Panc1 (cell line): ENCODE measurements at regions not wholly inside any gene's neighbourhood (a gene's known extent, or its start where the extent isn't known, plus 50 kb on each side); places are given as distances from the start of the nearest gene placed in this dataset.

ENCODE experiments used
- ATAC-seq: fragments of 200-7000 bp; cut with Tn5 transposase; 2 replicates; pipeline ENCODE4 v1.9.1; 2020; ENCODE audit warnings: mild to moderate bottlenecking, moderate library complexity
- BruUV-seq: library from RNA; stranded (reverse); fragments of 400-500 nt; replicated peaks from 2 replicates; lab custom pipeline; 2021; lab: Mats Ljungman, UMichigan
- CTCF ChIA-PET: fragments of 300-600 bp; sonication (Branson Sonifier 250); formaldehyde crosslinking; loops from one replicate; lab custom pipeline; 2022; ENCODE audit warnings: antibody characterized with exemption; lab: Charles Lee
- POLR2A ChIA-PET: fragments of 300-600 bp; sonication (Branson Sonifier 250); formaldehyde crosslinking; loops from one replicate; lab custom pipeline; 2022; ENCODE audit warnings: antibody characterized with exemption; lab: Charles Lee
- DNase-seq: peaks from one replicate; pipeline ENCODE4 v3.0.0-alpha.2; 2010; ENCODE audit warnings: low read depth, low spot score
- H3K27ac ChIP-seq: 2 replicates; pipeline ENCODE4 v1.5.1; 2011; ENCODE audit warnings: mild to moderate bottlenecking, low read length, inconsistent platforms
- H3K27me3 ChIP-seq: fragments of 200-500 bp; sonication (Bioruptor generic); 2 replicates; pipeline ENCODE4 v1.6.0; 2014; ENCODE audit warnings: low read length, inconsistent platforms; ENCODE audit not compliant: control insufficient read depth, insufficient read depth
- H3K36me3 ChIP-seq: fragments of 200-500 bp; sonication (Bioruptor generic); 2 replicates; pipeline ENCODE4 v1.5.1; 2014; ENCODE audit warnings: inconsistent platforms, mild to moderate bottlenecking, low read length, moderate library complexity; ENCODE audit not compliant: control insufficient read depth, insufficient read depth
- H3K4me1 ChIP-seq: 2 replicates; pipeline ENCODE4 v1.5.1; 2011; ENCODE audit warnings: inconsistent platforms, mild to moderate bottlenecking, low read length, moderate library complexity; ENCODE audit not compliant: control insufficient read depth, insufficient read depth
- H3K4me3 ChIP-seq, 2 experiments: 2 replicates each; pipeline ENCODE4 v1.5.1; 2011 to 2012; ENCODE audit warnings: low read depth in 2 of 2, low read length in 2 of 2, mild to moderate bottlenecking in 2 of 2, inconsistent platforms in 1 of 2, moderate library complexity in 1 of 2
- H3K9me3 ChIP-seq: fragments of 200-500 bp; sonication (Bioruptor generic); 2 replicates; pipeline ENCODE4 v1.5.1; 2014; ENCODE audit warnings: low read depth, mild to moderate bottlenecking, inconsistent platforms, low read length, moderate library complexity; ENCODE audit not compliant: control insufficient read depth, insufficient read depth
- POLR2AphosphoS5 ChIP-seq: IDR thresholded peaks from 2 replicates; pipeline ENCODE4 v1.6.1; 2012; ENCODE audit warnings: mild to moderate bottlenecking, low read depth, low read length, moderate library complexity
- SIN3A ChIP-seq: IDR thresholded peaks from 2 replicates; pipeline ENCODE4 v1.6.1; 2012; ENCODE audit warnings: low read depth, mild to moderate bottlenecking, low read length, moderate library complexity, borderline replicate concordance; ENCODE audit not compliant: insufficient read depth
- TCF7L2 ChIP-seq: IDR thresholded peaks from 2 replicates; pipeline ENCODE4 v1.6.1; 2011; ENCODE audit warnings: mild to moderate bottlenecking, low read depth, low read length, inconsistent platforms
- in situ Hi-C: cut with HindIII; loops from 2 replicates; pipeline ENCODE4 v1.10.0; 2016; ENCODE audit warnings: low sequenced_read_pairs, low pct_unique_long_range_greater_than_20kb
- intact Hi-C: fragments of 100-400 bp; cut with micrococcal nuclease; formaldehyde crosslinking; loops from one replicate; pipeline ENCODE4 v1.10.0; 2022; ENCODE audit not compliant: unreplicated experiment
- TF ChIP-seq, protein P1 (sequence below), 2 experiments: IDR thresholded peaks; 2 replicates each; pipeline ENCODE4 v1.6.1; 2011 to 2012; ENCODE audit warnings: low read depth in 2 of 2, control low read depth in 1 of 2, low read length in 1 of 2, mild to moderate bottlenecking in 1 of 2, moderate library complexity in 1 of 2; ENCODE audit not compliant: insufficient read depth in 1 of 2
- TF ChIP-seq, protein P2 (sequence below): fragments of 450-650 bp; IDR thresholded peaks from 2 replicates; pipeline ENCODE4 v1.5.1; 2017; ENCODE audit warnings: mild to moderate bottlenecking

GRCh38 chr10:3640816-3641215, 144.2 kb downstream of the KLF6 start:
- ChIA-PET POLR2A (no interaction called here), CTCF (no interaction called here)
- no peaks in the 10 kb centered on the region for H3K4me1 ChIP-seq
- intact Hi-C loops (no loop called here), in situ Hi-C loops (no loop called here)
- no peaks in the 10 kb centered on the region for H3K27me3 ChIP-seq
- BruUV-seq = no TSS peak
- no peaks in the 10 kb centered on the region for H3K36me3 ChIP-seq
- DNase-seq (no peak), ATAC-seq (no peak)
- TF ChIP-seq, protein P1, sequence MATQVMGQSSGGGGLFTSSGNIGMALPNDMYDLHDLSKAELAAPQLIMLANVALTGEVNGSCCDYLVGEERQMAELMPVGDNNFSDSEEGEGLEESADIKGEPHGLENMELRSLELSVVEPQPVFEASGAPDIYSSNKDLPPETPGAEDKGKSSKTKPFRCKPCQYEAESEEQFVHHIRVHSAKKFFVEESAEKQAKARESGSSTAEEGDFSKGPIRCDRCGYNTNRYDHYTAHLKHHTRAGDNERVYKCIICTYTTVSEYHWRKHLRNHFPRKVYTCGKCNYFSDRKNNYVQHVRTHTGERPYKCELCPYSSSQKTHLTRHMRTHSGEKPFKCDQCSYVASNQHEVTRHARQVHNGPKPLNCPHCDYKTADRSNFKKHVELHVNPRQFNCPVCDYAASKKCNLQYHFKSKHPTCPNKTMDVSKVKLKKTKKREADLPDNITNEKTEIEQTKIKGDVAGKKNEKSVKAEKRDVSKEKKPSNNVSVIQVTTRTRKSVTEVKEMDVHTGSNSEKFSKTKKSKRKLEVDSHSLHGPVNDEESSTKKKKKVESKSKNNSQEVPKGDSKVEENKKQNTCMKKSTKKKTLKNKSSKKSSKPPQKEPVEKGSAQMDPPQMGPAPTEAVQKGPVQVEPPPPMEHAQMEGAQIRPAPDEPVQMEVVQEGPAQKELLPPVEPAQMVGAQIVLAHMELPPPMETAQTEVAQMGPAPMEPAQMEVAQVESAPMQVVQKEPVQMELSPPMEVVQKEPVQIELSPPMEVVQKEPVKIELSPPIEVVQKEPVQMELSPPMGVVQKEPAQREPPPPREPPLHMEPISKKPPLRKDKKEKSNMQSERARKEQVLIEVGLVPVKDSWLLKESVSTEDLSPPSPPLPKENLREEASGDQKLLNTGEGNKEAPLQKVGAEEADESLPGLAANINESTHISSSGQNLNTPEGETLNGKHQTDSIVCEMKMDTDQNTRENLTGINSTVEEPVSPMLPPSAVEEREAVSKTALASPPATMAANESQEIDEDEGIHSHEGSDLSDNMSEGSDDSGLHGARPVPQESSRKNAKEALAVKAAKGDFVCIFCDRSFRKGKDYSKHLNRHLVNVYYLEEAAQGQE (IDR thresholded peaks at IDR 0.05; ENCODE audit: insufficient read depth in 1 of 2, low read depth in 2 of 2, low read length in 1 of 2) = no peak
- TF ChIP-seq, protein P2, sequence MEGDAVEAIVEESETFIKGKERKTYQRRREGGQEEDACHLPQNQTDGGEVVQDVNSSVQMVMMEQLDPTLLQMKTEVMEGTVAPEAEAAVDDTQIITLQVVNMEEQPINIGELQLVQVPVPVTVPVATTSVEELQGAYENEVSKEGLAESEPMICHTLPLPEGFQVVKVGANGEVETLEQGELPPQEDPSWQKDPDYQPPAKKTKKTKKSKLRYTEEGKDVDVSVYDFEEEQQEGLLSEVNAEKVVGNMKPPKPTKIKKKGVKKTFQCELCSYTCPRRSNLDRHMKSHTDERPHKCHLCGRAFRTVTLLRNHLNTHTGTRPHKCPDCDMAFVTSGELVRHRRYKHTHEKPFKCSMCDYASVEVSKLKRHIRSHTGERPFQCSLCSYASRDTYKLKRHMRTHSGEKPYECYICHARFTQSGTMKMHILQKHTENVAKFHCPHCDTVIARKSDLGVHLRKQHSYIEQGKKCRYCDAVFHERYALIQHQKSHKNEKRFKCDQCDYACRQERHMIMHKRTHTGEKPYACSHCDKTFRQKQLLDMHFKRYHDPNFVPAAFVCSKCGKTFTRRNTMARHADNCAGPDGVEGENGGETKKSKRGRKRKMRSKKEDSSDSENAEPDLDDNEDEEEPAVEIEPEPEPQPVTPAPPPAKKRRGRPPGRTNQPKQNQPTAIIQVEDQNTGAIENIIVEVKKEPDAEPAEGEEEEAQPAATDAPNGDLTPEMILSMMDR = no peak
- TF ChIP-seq TCF7L2 (no peak), SIN3A (no peak), POLR2AphosphoS5 (no peak)
- no peaks in the 10 kb centered on the region for H3K9me3 ChIP-seq
- H3K27ac ChIP-seq = no peak overlapping the region
- H3K4me3 ChIP-seq = no peak overlapping the region

DNA sequence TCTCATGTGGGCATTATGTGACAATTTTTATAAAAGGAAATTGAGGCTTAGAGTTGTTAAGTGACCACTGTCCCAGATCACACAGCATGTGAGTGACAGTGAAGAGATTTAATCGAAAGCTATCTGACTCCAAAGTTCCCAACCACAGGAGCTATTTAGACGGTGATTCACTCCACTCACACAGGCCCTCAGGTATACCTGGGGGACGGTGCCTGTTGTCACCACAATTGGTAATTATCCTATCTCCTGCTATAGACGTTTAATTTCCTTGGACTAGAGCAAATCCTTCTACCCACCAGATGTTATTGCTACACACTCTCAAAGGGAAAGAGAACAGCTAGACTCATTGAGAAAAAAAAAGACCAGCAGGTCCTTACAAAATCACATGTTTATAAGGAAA, 145.5 kb downstream of the KLF6 start:
- Histone ChIP-seq H3K4me1 (no peaks in the 10 kb centered on the region), H3K36me3 (no peaks in the 10 kb centered on the region), H3K27ac (no peak overlapping the region), H3K9me3 (no peaks in the 10 kb centered on the region), H3K27me3 (no peaks in the 10 kb centered on the region), H3K4me3 (no peak overlapping the region)
- TF ChIP-seq POLR2AphosphoS5 = no peak
- no peak for TF ChIP-seq TCF7L2
- TF ChIP-seq, protein P2 = no peak
- TF ChIP-seq, protein P1 (IDR thresholded peaks at IDR 0.05; ENCODE audit: insufficient read depth in 1 of 2, low read depth in 2 of 2, low read length in 1 of 2) = no peak
- TF ChIP-seq SIN3A = no peak
- no TSS peak for BruUV-seq
- ChIA-PET CTCF (no interaction called here), POLR2A (no interaction called here)
- in situ Hi-C loops = no loop called here
- intact Hi-C loops = no loop called here
- ATAC-seq (no peak), DNase-seq (no peak)
